T47D (cell line): ENCODE measurements at regions not wholly inside any gene's neighbourhood (a gene's known extent, or its start where the extent isn't known, plus 50 kb on each side); places are given as distances from the start of the nearest gene placed in this dataset.
A peak's percentile ranks its signal among the peaks of the same experiment; 100 is the strongest.
"Not testable (repeated sequence)": the region's sequence is repeated elsewhere in the genome, so short reads cannot be mapped to it uniquely, and the experiment has no call there.

Experiments
- DNase-seq, 2 experiments: peaks; one replicate each; pipeline versions ENCODE4 v3.0.0 to v3.0.0-alpha.2; 2011 to 2012; ENCODE audit warnings: low read depth in 1 of 2, low spot score in 1 of 2
- JUND ChIP-seq: IDR thresholded peaks from 2 replicates; pipeline ENCODE4 v1.6.1; 2012; ENCODE audit warnings: low read depth
- in situ Hi-C: cut with HindIII; loops from 2 replicates; pipeline ENCODE4 v1.10.0; 2016; ENCODE audit warnings: low sequenced_read_pairs, low pct_unique_long_range_greater_than_20kb

GRCh38 chr4:188650516-188650915 is 511.3 kb downstream of the TRIML1 start:
- no peak for TF ChIP-seq JUND
- DNase-seq: no peak
- in situ Hi-C loops: no loop called here

GRCh38 chr4:188657365-188657764 is 518.1 kb downstream of the TRIML1 start:
- TF ChIP-seq JUND: no peak
- DNase-seq: no peak
- in situ Hi-C loops: no loop called here

GRCh38 chr4:188658958-188659522 is 519.8 kb downstream of the TRIML1 start:
- TF ChIP-seq JUND: no peak
- in situ Hi-C loops: no loop called here
- peak; percentile 17 to 73 for DNase-seq

GRCh38 chr4:188660796-188661195 is 521.6 kb downstream of the TRIML1 start:
- no peak for DNase-seq
- in situ Hi-C loops: no loop called here
- no peak for TF ChIP-seq JUND

- no peak for TF ChIP-seq JUND
- no peak for DNase-seq
- in situ Hi-C loops: no loop called here
These were observed 522.3 kb downstream of the TRIML1 start for GRCh38 chr4:188661502-188661901.

- DNase-seq: no peak
- TF ChIP-seq JUND: no peak
- in situ Hi-C loops: no loop called here
These were observed 524.1 kb downstream of the TRIML1 start for GRCh38 chr4:188663369-188663768.

GRCh38 chr4:188665491-188666457 is 526.5 kb downstream of the TRIML1 start:
- DNase-seq: no peak
- in situ Hi-C loops: no loop called here
- no peak for TF ChIP-seq JUND

GRCh38 chr4:188678691-188679090 is 539.5 kb downstream of the TRIML1 start:
- DNase-seq, in situ Hi-C loops: not testable (repeated sequence)

GRCh38 chr4:188680004-188680666 is 540.9 kb downstream of the TRIML1 start:
- peak in 1 of 2 experiments; percentile 24 for DNase-seq
- in situ Hi-C loops: no loop called here
- TF ChIP-seq JUND: no peak

GRCh38 chr4:188680667-188681063 is 541.4 kb downstream of the TRIML1 start:
- DNase-seq: no peak
- TF ChIP-seq JUND: no peak
- in situ Hi-C loops: no loop called here

- DNase-seq: no peak
- in situ Hi-C loops: no loop called here
- no peak for TF ChIP-seq JUND
These were observed 543.1 kb downstream of the TRIML1 start for GRCh38 chr4:188682321-188682720.

GRCh38 chr4:188683571-188683970 is 544.3 kb downstream of the TRIML1 start:
- no peak for DNase-seq
- no peak for TF ChIP-seq JUND
- in situ Hi-C loops: no loop called here

- in situ Hi-C loops: no loop called here
- no peak for TF ChIP-seq JUND
- no peak for DNase-seq
These were observed 549.7 kb downstream of the TRIML1 start for GRCh38 chr4:188688956-188689355.
